Loucy (cell line): ENCODE measurements at regions not wholly inside any gene's neighbourhood (a gene's known extent, or its start where the extent isn't known, plus 50 kb on each side); places are given as distances from the start of the nearest gene placed in this dataset.

Source experiments
- H2AFZ ChIP-seq: fragments of 200-600 bp; sonication (generic); 2 replicates; pipeline ENCODE4 v1.6.0; 2016; ENCODE audit warnings: antibody characterized with exemption, mild to moderate bottlenecking, low read length, moderate library complexity
- H3F3A ChIP-seq: fragments of 200-600 bp; 2 replicates; pipeline ENCODE4 v1.6.0; 2016; ENCODE audit warnings: antibody characterized with exemption, low read depth, mild to moderate bottlenecking
- H3K27me3 ChIP-seq: fragments of 200-600 bp; sonication (generic); 2 replicates; pipeline ENCODE4 v1.6.1; 2014; ENCODE audit warnings: low read length, mild to moderate bottlenecking; ENCODE audit not compliant: insufficient read depth, poor library complexity, severe bottlenecking
- H3K36me3 ChIP-seq: fragments of 200-600 bp; sonication (generic); 2 replicates; pipeline ENCODE4 v1.6.1; 2016; ENCODE audit warnings: low read length; ENCODE audit not compliant: insufficient read depth
- H3K4me1 ChIP-seq: fragments of 200-600 bp; sonication (generic); 2 replicates; pipeline ENCODE4 v1.5.1; 2014; ENCODE audit warnings: low read length, mild to moderate bottlenecking; ENCODE audit not compliant: insufficient read depth, poor library complexity, severe bottlenecking
- H3K4me2 ChIP-seq: fragments of 200-600 bp; sonication (generic); 2 replicates; pipeline ENCODE4 v1.6.0; 2014; ENCODE audit warnings: antibody characterized with exemption, low read length, low read depth, mild to moderate bottlenecking; ENCODE audit not compliant: poor library complexity, severe bottlenecking
- H3K4me3 ChIP-seq: fragments of 200-600 bp; sonication (generic); 2 replicates; pipeline ENCODE4 v1.5.1; 2014; ENCODE audit warnings: low read length, mild to moderate bottlenecking, mixed read lengths; ENCODE audit not compliant: poor library complexity, severe bottlenecking
- H3K79me2 ChIP-seq: fragments of 200-600 bp; sonication (generic); 2 replicates; pipeline ENCODE4 v1.6.1; 2014; ENCODE audit warnings: low read length; ENCODE audit not compliant: insufficient read depth
- H3K9ac ChIP-seq: fragments of 200-600 bp; sonication (generic); 2 replicates; pipeline ENCODE4 v1.6.0; 2014; ENCODE audit warnings: mild to moderate bottlenecking, low read depth, low read length, moderate library complexity; ENCODE audit not compliant: poor library complexity, severe bottlenecking
- H3K9me2 ChIP-seq: fragments of 200-600 bp; sonication (generic); replicated peaks from 2 replicates; pipeline ENCODE4 v1.6.1; 2016; ENCODE audit warnings: low read depth, low read length, mixed read lengths
- H3K9me3 ChIP-seq: fragments of 200-600 bp; sonication (generic); 2 replicates; pipeline ENCODE4 v1.6.1; 2014; ENCODE audit warnings: mild to moderate bottlenecking, antibody characterized with exemption, low read length, low read depth; ENCODE audit not compliant: insufficient read depth
- H4K20me1 ChIP-seq: fragments of 200-600 bp; sonication (generic); 2 replicates; pipeline ENCODE4 v1.6.0; 2014; ENCODE audit warnings: antibody characterized with exemption, low read length, mild to moderate bottlenecking; ENCODE audit not compliant: insufficient read depth, poor library complexity, severe bottlenecking
- EZH2phosphoT487 ChIP-seq: fragments of 200-600 bp; IDR thresholded peaks from 2 replicates; pipeline ENCODE4 v1.6.1; 2018; ENCODE audit warnings: antibody characterized with exemption, mild to moderate bottlenecking, moderate library complexity, borderline replicate concordance
- TF ChIP-seq, protein P1 (sequence below): fragments of 200-600 bp; sonication (generic); conservative IDR thresholded peaks from 2 replicates; pipeline ENCODE4 v1.5.1; 2014; ENCODE audit warnings: mild to moderate bottlenecking, antibody characterized with exemption, low read length

DNA sequence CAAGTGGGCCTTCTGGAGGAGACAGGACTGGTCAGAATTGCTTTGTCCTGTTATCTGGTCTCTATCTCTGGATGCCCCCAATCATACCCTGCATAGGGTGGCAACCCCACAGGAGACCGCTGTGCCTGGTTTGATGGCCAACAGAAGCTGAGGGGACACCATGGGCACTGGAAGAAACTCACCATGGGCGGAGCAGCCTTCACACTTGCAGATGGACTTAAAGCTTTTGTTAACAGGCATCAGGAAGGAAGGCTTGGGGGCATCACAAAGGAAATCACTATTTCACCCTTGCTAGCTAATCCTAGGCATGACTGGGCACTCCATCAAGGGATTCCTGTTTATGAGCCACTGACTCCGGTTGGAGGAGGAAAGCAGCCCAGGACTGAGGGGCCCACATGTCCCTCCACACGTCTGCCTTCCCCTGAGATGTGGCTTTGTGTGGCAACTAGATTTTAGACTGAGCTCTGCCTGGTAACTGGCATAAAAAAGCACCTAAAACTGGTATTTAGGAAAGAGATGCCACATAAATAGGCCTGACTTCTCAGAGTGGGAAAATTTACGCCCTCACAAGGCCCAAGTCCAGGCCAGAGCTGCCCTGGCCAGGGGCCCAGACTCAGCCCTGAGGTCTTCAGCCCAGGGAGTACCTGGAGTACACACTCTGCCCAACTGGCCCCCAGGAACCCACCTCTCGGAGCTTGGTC lies 57.0 kb upstream of the LYVE1 start:
- H3F3A ChIP-seq = no peaks in the 10 kb centered on the region

DNA sequence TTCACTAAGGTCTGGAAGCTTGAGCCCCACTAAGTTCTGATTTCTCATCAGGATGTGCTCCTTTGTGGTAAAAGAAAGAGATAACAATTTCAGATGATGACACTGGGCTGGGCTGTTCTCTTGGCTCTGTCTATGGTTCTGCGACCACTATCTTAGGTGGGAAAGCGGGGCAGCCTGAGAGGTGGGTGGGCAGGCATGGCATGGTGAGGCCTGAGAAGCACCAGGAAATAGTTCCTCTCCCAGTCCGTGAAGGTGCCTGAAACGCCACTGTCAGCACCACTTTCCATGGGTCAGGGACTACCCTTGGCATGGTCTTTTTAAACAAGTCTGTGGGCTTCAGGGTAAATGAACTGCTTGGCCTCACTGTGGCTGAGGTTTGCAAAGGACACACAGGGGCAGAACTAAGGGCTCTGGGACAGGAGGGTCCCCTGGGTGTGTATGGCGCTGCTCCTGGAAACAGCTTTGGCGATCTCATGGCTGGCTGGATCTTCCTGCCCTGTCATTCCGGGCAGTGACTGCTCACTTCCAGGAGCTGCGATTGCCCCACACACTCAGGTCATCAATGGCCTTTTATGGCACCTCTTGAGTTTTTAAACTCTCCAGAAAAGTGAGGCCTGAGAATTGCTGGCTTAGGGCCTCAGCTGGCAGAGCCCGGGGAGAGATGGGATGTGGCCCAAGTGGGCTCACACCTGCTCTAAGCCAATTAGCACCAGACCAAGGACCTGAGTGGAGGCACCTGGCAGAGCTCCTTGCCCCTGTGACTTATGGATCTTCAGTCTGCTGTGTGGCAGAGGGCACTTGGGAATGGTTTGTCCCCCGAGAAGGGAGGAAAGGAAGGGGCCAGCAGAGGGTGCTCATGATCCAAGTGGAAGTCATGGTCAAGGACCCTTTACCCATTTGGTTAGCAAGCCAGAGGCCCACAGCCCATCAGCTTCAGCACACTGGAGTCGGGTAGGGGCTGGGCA lies 55.6 kb upstream of the LYVE1 start:
- Histone ChIP-seq H2AFZ (peak overlapping the region; percentile 38), H3K4me3 (no peak overlapping the region), H3F3A (no peaks in the 10 kb centered on the region), H3K9me3 (no peaks in the 10 kb centered on the region), H3K9me2 (no peaks in the 10 kb centered on the region), H3K27me3 (no peaks in the 10 kb centered on the region), H3K36me3 (no peaks in the 10 kb centered on the region), H4K20me1 (no peaks in the 10 kb centered on the region), H3K4me1 (peaks cover 35% of the 10 kb centered on the region), H3K79me2 (no peaks in the 10 kb centered on the region), H3K9ac (no peak overlapping the region), H3K4me2 (no peak overlapping the region)
- TF ChIP-seq EZH2phosphoT487 = no peak
- TF ChIP-seq, protein P1, sequence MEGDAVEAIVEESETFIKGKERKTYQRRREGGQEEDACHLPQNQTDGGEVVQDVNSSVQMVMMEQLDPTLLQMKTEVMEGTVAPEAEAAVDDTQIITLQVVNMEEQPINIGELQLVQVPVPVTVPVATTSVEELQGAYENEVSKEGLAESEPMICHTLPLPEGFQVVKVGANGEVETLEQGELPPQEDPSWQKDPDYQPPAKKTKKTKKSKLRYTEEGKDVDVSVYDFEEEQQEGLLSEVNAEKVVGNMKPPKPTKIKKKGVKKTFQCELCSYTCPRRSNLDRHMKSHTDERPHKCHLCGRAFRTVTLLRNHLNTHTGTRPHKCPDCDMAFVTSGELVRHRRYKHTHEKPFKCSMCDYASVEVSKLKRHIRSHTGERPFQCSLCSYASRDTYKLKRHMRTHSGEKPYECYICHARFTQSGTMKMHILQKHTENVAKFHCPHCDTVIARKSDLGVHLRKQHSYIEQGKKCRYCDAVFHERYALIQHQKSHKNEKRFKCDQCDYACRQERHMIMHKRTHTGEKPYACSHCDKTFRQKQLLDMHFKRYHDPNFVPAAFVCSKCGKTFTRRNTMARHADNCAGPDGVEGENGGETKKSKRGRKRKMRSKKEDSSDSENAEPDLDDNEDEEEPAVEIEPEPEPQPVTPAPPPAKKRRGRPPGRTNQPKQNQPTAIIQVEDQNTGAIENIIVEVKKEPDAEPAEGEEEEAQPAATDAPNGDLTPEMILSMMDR = peak; percentile 74

More for the DNA sequence above, 57.0 kb upstream of the LYVE1 start:
- no peak for TF ChIP-seq EZH2phosphoT487
- TF ChIP-seq, protein P1 = no peak
- no peaks in the 10 kb centered on the region for H3K27me3 ChIP-seq
- no peaks in the 10 kb centered on the region for H3K9me3 ChIP-seq
- H3K36me3 ChIP-seq = no peaks in the 10 kb centered on the region
- H3K79me2 ChIP-seq = no peaks in the 10 kb centered on the region
- H3K4me2 ChIP-seq = no peak overlapping the region
- no peaks in the 10 kb centered on the region for H4K20me1 ChIP-seq
- H3K4me3 ChIP-seq = no peak overlapping the region
- H2AFZ ChIP-seq = no peak overlapping the region
- H3K9ac ChIP-seq = no peak overlapping the region
- H3K9me2 ChIP-seq = no peaks in the 10 kb centered on the region
- H3K4me1 ChIP-seq = peaks cover 35% of the 10 kb centered on the region

GRCh38 chr11:10622957-10623791 lies 54.7 kb upstream of the LYVE1 start:
- no peak overlapping the region for H3K4me2 ChIP-seq
- TF ChIP-seq EZH2phosphoT487 = no peak
- TF ChIP-seq, protein P1 = no peak
- no peak overlapping the region for H3K9ac ChIP-seq
- peak overlapping the region; percentile 38 for H2AFZ ChIP-seq
- H4K20me1 ChIP-seq = no peaks in the 10 kb centered on the region
- no peaks in the 10 kb centered on the region for H3F3A ChIP-seq
- H3K36me3 ChIP-seq = no peaks in the 10 kb centered on the region
- no peaks in the 10 kb centered on the region for H3K9me3 ChIP-seq
- no peaks in the 10 kb centered on the region for H3K9me2 ChIP-seq
- peaks cover 26% of the 10 kb centered on the region for H3K4me1 ChIP-seq
- no peaks in the 10 kb centered on the region for H3K79me2 ChIP-seq
- H3K27me3 ChIP-seq = no peaks in the 10 kb centered on the region
- no peak overlapping the region for H3K4me3 ChIP-seq
